GM12892 (cell line): ENCODE measurements at regions not wholly inside any gene's neighbourhood (a gene's known extent, or its start where the extent isn't known, plus 50 kb on each side); places are given as distances from the start of the nearest gene placed in this dataset.

ENCODE experiments used
- POLR2A ChIP-seq: IDR thresholded peaks from 2 replicates; pipeline ENCODE4 v1.6.1; 2011; ENCODE audit warnings: low read depth, low read length, control low read depth
- POLR2AphosphoS5 ChIP-seq: IDR thresholded peaks from 2 replicates; pipeline ENCODE4 v1.6.1; 2011; ENCODE audit warnings: low read depth, low read length, control low read depth

DNA sequence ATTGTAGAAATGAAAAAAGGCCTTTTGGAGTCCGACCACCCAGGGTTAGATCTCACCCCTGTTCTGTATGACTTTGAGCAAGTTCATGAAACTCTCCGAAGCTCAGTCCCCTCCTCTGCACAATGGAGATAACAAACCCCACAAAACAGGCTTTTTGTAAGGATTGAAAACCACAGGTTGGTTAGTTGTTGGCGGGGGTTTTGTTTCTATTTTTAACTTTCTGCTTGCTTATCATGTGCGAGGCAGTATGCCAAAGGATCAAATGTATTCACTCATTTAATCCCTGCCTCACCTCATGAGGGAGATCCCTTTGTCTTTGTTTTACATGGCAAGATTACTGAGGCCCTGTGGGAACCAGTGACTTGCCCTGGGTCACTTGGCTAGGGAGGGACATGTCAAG lies 539.1 kb downstream of the CDK5RAP2 start:
- TF ChIP-seq POLR2AphosphoS5 (no peak), POLR2A (no peak)
